MM.1S (cell line): ENCODE measurements at regions not wholly inside any gene's neighbourhood (a gene's known extent, or its start where the extent isn't known, plus 50 kb on each side); places are given as distances from the start of the nearest gene placed in this dataset.

Source experiments
- DNase-seq: peaks from one replicate; pipeline ENCODE4 v3.0.0-alpha.2; 2015
- H2AFZ ChIP-seq: fragments of 300-600 bp; sonication (generic); 2 replicates; pipeline ENCODE4 v1.6.0; 2016; ENCODE audit warnings: antibody characterized with exemption, low read length
- H3F3A ChIP-seq: fragments of 300-600 bp; sonication (generic); 2 replicates; pipeline ENCODE4 v1.6.1; 2016; ENCODE audit warnings: mild to moderate bottlenecking, antibody characterized with exemption, low read length, moderate library complexity, mixed read lengths; ENCODE audit not compliant: insufficient read depth
- H3K27ac ChIP-seq: fragments of 300-600 bp; sonication (generic); 2 replicates; pipeline ENCODE4 v1.5.1; 2016; ENCODE audit warnings: mild to moderate bottlenecking, low read length
- H3K27me3 ChIP-seq: fragments of 300-600 bp; sonication (generic); replicated peaks from 2 replicates; pipeline ENCODE4 v1.6.0; 2016; ENCODE audit warnings: low read length; ENCODE audit not compliant: insufficient read depth
- H3K36me3 ChIP-seq: fragments of 300-600 bp; sonication (generic); replicated peaks from 2 replicates; pipeline ENCODE4 v1.6.1; 2016; ENCODE audit warnings: mild to moderate bottlenecking, low read length, mixed read lengths; ENCODE audit not compliant: insufficient read depth
- H3K4me1 ChIP-seq: fragments of 300-600 bp; sonication (generic); 2 replicates; pipeline ENCODE4 v1.6.1; 2016; ENCODE audit warnings: low read length, mixed read lengths
- H3K4me2 ChIP-seq: fragments of 300-600 bp; sonication (generic); 2 replicates; pipeline ENCODE4 v1.6.0; 2016; ENCODE audit warnings: low read depth, low read length
- H3K4me3 ChIP-seq: fragments of 300-600 bp; sonication (generic); 2 replicates; pipeline ENCODE4 v1.5.1; 2016; ENCODE audit warnings: low read length, mixed read lengths
- H3K79me2 ChIP-seq: fragments of 300-600 bp; sonication (generic); 2 replicates; pipeline ENCODE4 v1.6.1; 2016; ENCODE audit warnings: mixed run types, low read length, mixed read lengths
- H3K9ac ChIP-seq: fragments of 300-600 bp; sonication (generic); 2 replicates; pipeline ENCODE4 v1.6.1; 2016; ENCODE audit warnings: low read length, mixed read lengths
- H3K9me2 ChIP-seq: fragments of 300-600 bp; sonication (generic); replicated peaks from 2 replicates; pipeline ENCODE4 v1.6.1; 2016; ENCODE audit warnings: mild to moderate bottlenecking, low read length, mixed read lengths; ENCODE audit not compliant: insufficient read depth
- H3K9me3 ChIP-seq: fragments of 300-600 bp; sonication (generic); replicated peaks from 2 replicates; pipeline ENCODE4 v1.6.1; 2016; ENCODE audit warnings: mild to moderate bottlenecking, low read length, mixed read lengths; ENCODE audit not compliant: insufficient read depth
- H4K20me1 ChIP-seq: fragments of 300-600 bp; sonication (generic); 2 replicates; pipeline ENCODE4 v1.6.1; 2016; ENCODE audit warnings: mild to moderate bottlenecking, low read length, moderate library complexity, mixed read lengths; ENCODE audit not compliant: insufficient read depth
- CTCF ChIP-seq: fragments of 300-600 bp; sonication (generic); IDR thresholded peaks from 2 replicates; pipeline ENCODE4 v1.5.1; 2016; ENCODE audit warnings: antibody characterized with exemption, low read length, mixed read lengths
- EZH2 ChIP-seq: fragments of 300-600 bp; sonication (generic); optimal IDR thresholded peaks from 2 replicates; pipeline ENCODE3; 2017; ENCODE audit warnings: low read depth, mild to moderate bottlenecking, antibody characterized with exemption, low read length, mixed read lengths
- EZH2phosphoT487 ChIP-seq: fragments of 300-600 bp; sonication (generic); IDR thresholded peaks from 2 replicates; pipeline ENCODE4 v1.6.1; 2018; ENCODE audit warnings: antibody characterized with exemption, low read length

DNA sequence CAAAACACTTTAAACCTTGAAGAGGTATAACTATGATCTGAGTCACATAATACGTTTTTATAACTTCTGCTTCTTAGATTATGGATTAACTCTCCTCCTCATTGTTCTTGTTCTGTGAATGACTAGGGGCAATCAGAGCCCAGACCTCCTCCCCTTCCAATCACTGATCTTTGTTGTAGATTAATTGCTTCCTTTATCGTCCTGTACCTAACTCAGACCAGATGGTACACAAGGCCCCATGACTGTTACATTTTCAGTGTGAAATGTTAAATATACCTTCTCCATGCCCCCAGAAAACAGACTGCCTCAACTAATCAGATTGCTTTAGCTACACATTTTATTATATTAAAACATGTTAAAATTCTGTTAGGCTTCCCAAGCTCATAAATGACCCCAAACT, 211.7 kb downstream of the RNF152 start:
- no peaks in the 10 kb centered on the region for H3K79me2 ChIP-seq
- no peak for TF ChIP-seq EZH2phosphoT487
- no peak for TF ChIP-seq EZH2
- TF ChIP-seq CTCF = no peak
- H3K4me3 ChIP-seq = no peak overlapping the region

GRCh38 chr18:61679836-61680235, 213.0 kb downstream of the RNF152 start:
- H3K27me3 ChIP-seq = no peaks in the 10 kb centered on the region
- no peaks in the 10 kb centered on the region for H3K9me3 ChIP-seq
- H3K9me2 ChIP-seq = no peaks in the 10 kb centered on the region
- H3K4me3 ChIP-seq = no peak overlapping the region
- no peaks in the 10 kb centered on the region for H3F3A ChIP-seq
- TF ChIP-seq EZH2phosphoT487 (no peak), CTCF (no peak), EZH2 (no peak)
- H3K4me2 ChIP-seq = no peak overlapping the region
- H2AFZ ChIP-seq = no peak overlapping the region
- no peaks in the 10 kb centered on the region for H3K36me3 ChIP-seq
- no peak overlapping the region for H3K9ac ChIP-seq
- H3K4me1 ChIP-seq = no peaks in the 10 kb centered on the region
- H3K79me2 ChIP-seq = no peaks in the 10 kb centered on the region
- DNase-seq = no peak
- H3K27ac ChIP-seq = no peak overlapping the region
- no peaks in the 10 kb centered on the region for H4K20me1 ChIP-seq

More for the DNA sequence above, 211.7 kb downstream of the RNF152 start:
- Histone ChIP-seq H3K27ac (no peak overlapping the region), H3K4me2 (no peak overlapping the region), H4K20me1 (no peaks in the 10 kb centered on the region), H2AFZ (no peak overlapping the region), H3K9ac (no peak overlapping the region), H3K9me3 (no peaks in the 10 kb centered on the region), H3K27me3 (no peaks in the 10 kb centered on the region), H3K36me3 (no peaks in the 10 kb centered on the region), H3K4me1 (no peaks in the 10 kb centered on the region), H3K9me2 (no peaks in the 10 kb centered on the region), H3F3A (no peaks in the 10 kb centered on the region)
- no peak for DNase-seq

GRCh38 chr18:61677435-61677970, 215.3 kb downstream of the RNF152 start:
- Histone ChIP-seq H3K9ac (no peak overlapping the region), H2AFZ (no peak overlapping the region), H3K36me3 (no peaks in the 10 kb centered on the region), H3K9me3 (no peaks in the 10 kb centered on the region), H3K4me1 (no peaks in the 10 kb centered on the region), H3K4me3 (no peak overlapping the region), H4K20me1 (no peaks in the 10 kb centered on the region), H3K27me3 (no peaks in the 10 kb centered on the region), H3K4me2 (no peak overlapping the region), H3F3A (no peaks in the 10 kb centered on the region), H3K79me2 (no peaks in the 10 kb centered on the region), H3K27ac (no peak overlapping the region), H3K9me2 (no peaks in the 10 kb centered on the region)
- DNase-seq = no peak
- no peak for TF ChIP-seq EZH2
- no peak for TF ChIP-seq CTCF
- no peak for TF ChIP-seq EZH2phosphoT487
